Spleen (tissue), 11 donors: ENCODE measurements at regions not wholly inside any gene's neighbourhood (a gene's known extent, or its start where the extent isn't known, plus 50 kb on each side); places are given as distances from the start of the nearest gene placed in this dataset.

Experiments used
- DNase-seq: peaks from one replicate; pipeline ENCODE4 v3.0.0-alpha.2; 2020
- H3K27ac ChIP-seq, 8 donors: fragments of 200-600 bp; sonication (generic) in 7 of 8; 1 replicate in 4 of 8; 2 replicates in 4 of 8; pipeline versions ENCODE4 v1.5.0 to v1.8.0; 2016 to 2021; ENCODE audit warnings: inconsistent platforms in 4 of 8, mild to moderate bottlenecking in 4 of 8, moderate library complexity in 1 of 8
- H3K27me3 ChIP-seq, 7 donors: fragments of 200-600 bp; sonication (generic) in 6 of 7; replicated peaks in 1 of 7; 1 replicate in 4 of 7; 2 replicates in 3 of 7; pipeline versions ENCODE4 v1.5.0 to v1.8.0; 2016 to 2021; ENCODE audit warnings: inconsistent platforms in 3 of 7, mild to moderate bottlenecking in 1 of 7
- H3K36me3 ChIP-seq, 6 donors: fragments of 200-600 bp; sonication (generic) in 5 of 6; 1 replicate in 4 of 6; 2 replicates in 2 of 6; pipeline versions ENCODE4 v1.5.0 to v1.8.0; 2016 to 2021; ENCODE audit warnings: inconsistent platforms in 2 of 6
- H3K4me1 ChIP-seq, 6 donors: fragments of 200-600 bp; sonication (generic) in 5 of 6; 1 replicate in 3 of 6; 2 replicates in 3 of 6; pipeline versions ENCODE4 v1.5.0 to v1.8.0; 2016 to 2021; ENCODE audit warnings: inconsistent platforms in 3 of 6
- H3K4me3 ChIP-seq, 8 donors: fragments of 200-600 bp; sonication (generic) in 7 of 8; 1 replicate in 4 of 8; 2 replicates in 4 of 8; pipeline versions ENCODE4 v1.5.0 to v1.8.0; 2016 to 2021; ENCODE audit warnings: inconsistent platforms in 4 of 8, mild to moderate bottlenecking in 4 of 8, moderate library complexity in 2 of 8
- H3K9me3 ChIP-seq, 8 donors: fragments of 200-600 bp; sonication (generic) in 7 of 8; 1 replicate in 4 of 8; 2 replicates in 4 of 8; pipeline versions ENCODE4 v1.5.0 to v1.8.0; 2016 to 2021; ENCODE audit warnings: inconsistent platforms in 4 of 8
- CTCF ChIP-seq, 11 experiments: fragments of 200-600 bp in 7 of 11; fragments of 450-650 bp in 4 of 11; sonication (generic) in 4 of 11; IDR thresholded peaks in 8 of 11; conservative IDR thresholded peaks in 3 of 11; 1 replicate in 7 of 11; 2 replicates in 4 of 11; pipeline versions ENCODE4 v1.4.0 to v1.8.0; 2016 to 2021; ENCODE audit warnings: antibody characterized with exemption in 11 of 11, inconsistent platforms in 4 of 11, mild to moderate bottlenecking in 1 of 11
- POLR2A ChIP-seq, 3 donors: fragments of 450-650 bp; IDR thresholded peaks; one replicate each; pipeline ENCODE4 v1.5.1; 2017; ENCODE audit warnings: antibody characterized with exemption in 3 of 3, mild to moderate bottlenecking in 1 of 3
- POLR2AphosphoS5 ChIP-seq, 3 donors: sonication (generic); formaldehyde crosslinking; IDR thresholded peaks; one replicate each; pipeline ENCODE4 v1.5.1; 2017; ENCODE audit warnings: antibody characterized with exemption in 3 of 3
- WGBS, 5 donors: extraction: QIAGEN DNeasy Blood & Tissue Kit in 3 of 5; methylation state at CpG; one replicate each; pipeline versions ENCODE4 v1.1.5 to v1.1.7; 2013 to 2018; 5-methylcytosine and 5-hydroxymethylcytosine counted together
- intact Hi-C: fragments of 100-400 bp; cut with DNase I; formaldehyde crosslinking; loops from one replicate; pipeline ENCODE4 v1.15.0; 2023; ENCODE audit warnings: low total_unique reads
- donor health status: healthy with polysubstance abuse.
- donor health status: DM: no; HTN: no; CAD: no; lungs with moderate emphysema.
- donor health status: DM: no; HTN: no; CAD: no.
- donor health status: Bipolar disorder and iron deficiency.
- donor health status: healthy.
- donor health status: DM: no; HTN: no; CAD: no.
- donor health status: DM: yes; HTN: yes; CAD: no.

- Histone ChIP-seq H3K4me1 (no peaks in the 10 kb centered on the region), H3K9me3 (no peaks in the 10 kb centered on the region), H3K36me3 (no peaks in the 10 kb centered on the region), H3K27me3 (no peaks in the 10 kb centered on the region), H3K4me3 (no peak overlapping the region), H3K27ac (no peak overlapping the region)
- no peak for DNase-seq
- intact Hi-C loops, result no loop called here
- WGBS, 5 donors, result 77 to 88% (median 83%) methylated on average over 3 of the region's 3 CpGs
- TF ChIP-seq POLR2A (IDR thresholded peaks at IDR 0.05) (no peak), CTCF (IDR thresholded peaks at IDR 0.05 in 8 of 11, conservative IDR thresholded peaks at IDR 0.05 in 3 of 11) (no peak), POLR2AphosphoS5 (IDR thresholded peaks at IDR 0.05) (no peak)
Measured at GRCh38 chr4:174037631-174038030, 245.8 kb downstream of the FBXO8 start.

- Histone ChIP-seq H3K27ac (no peak overlapping the region), H3K36me3 (no peaks in the 10 kb centered on the region), H3K4me1 (no peaks in the 10 kb centered on the region), H3K27me3 (no peaks in the 10 kb centered on the region), H3K4me3 (no peak overlapping the region), H3K9me3 (no peaks in the 10 kb centered on the region)
- intact Hi-C loops, result no loop called here
- no peak for DNase-seq
- WGBS, 5 donors, result 84 to 91% (median 86%) methylated on average over 8 of the region's 8 CpGs
- TF ChIP-seq POLR2AphosphoS5 (IDR thresholded peaks at IDR 0.05) (no peak), POLR2A (IDR thresholded peaks at IDR 0.05) (no peak), CTCF (IDR thresholded peaks at IDR 0.05 in 8 of 11, conservative IDR thresholded peaks at IDR 0.05 in 3 of 11) (no peak)
Measured at GRCh38 chr4:174037049-174037448, 246.4 kb downstream of the FBXO8 start.

- TF ChIP-seq POLR2AphosphoS5 (IDR thresholded peaks at IDR 0.05), result no peak
- TF ChIP-seq CTCF (IDR thresholded peaks at IDR 0.05 in 8 of 11, conservative IDR thresholded peaks at IDR 0.05 in 3 of 11), result no peak
- no peak for DNase-seq
- Histone ChIP-seq H3K9me3 (no peaks in the 10 kb centered on the region), H3K27me3 (no peaks in the 10 kb centered on the region), H3K27ac (no peak overlapping the region), H3K36me3 (no peaks in the 10 kb centered on the region), H3K4me1 (no peaks in the 10 kb centered on the region), H3K4me3 (no peak overlapping the region)
- intact Hi-C loops, result no loop called here
- WGBS, 5 donors, result 76 to 88% (median 83%) methylated on average over 4 of the region's 4 CpGs
Measured at GRCh38 chr4:174036576-174036975, 246.9 kb downstream of the FBXO8 start.

- no peak for DNase-seq
- Histone ChIP-seq H3K4me3 (no peak overlapping the region), H3K4me1 (no peaks in the 10 kb centered on the region), H3K27ac (no peak overlapping the region), H3K36me3 (no peaks in the 10 kb centered on the region), H3K27me3 (no peaks in the 10 kb centered on the region), H3K9me3 (no peaks in the 10 kb centered on the region)
- intact Hi-C loops, result no loop called here
- TF ChIP-seq POLR2A (IDR thresholded peaks at IDR 0.05) (no peak), POLR2AphosphoS5 (IDR thresholded peaks at IDR 0.05) (no peak), CTCF (IDR thresholded peaks at IDR 0.05 in 8 of 11, conservative IDR thresholded peaks at IDR 0.05 in 3 of 11) (no peak)
- 65 to 75% (median 72%) methylated on average over 2 of the region's 2 CpGs for WGBS, 5 donors
Measured at GRCh38 chr4:174036111-174036510, 247.4 kb downstream of the FBXO8 start.
